ENCODE measurements at regions not wholly inside any gene's neighbourhood (a gene's known extent, or its start where the extent isn't known, plus 50 kb on each side); places are given as distances from the start of the nearest gene placed in this dataset.

DNA sequence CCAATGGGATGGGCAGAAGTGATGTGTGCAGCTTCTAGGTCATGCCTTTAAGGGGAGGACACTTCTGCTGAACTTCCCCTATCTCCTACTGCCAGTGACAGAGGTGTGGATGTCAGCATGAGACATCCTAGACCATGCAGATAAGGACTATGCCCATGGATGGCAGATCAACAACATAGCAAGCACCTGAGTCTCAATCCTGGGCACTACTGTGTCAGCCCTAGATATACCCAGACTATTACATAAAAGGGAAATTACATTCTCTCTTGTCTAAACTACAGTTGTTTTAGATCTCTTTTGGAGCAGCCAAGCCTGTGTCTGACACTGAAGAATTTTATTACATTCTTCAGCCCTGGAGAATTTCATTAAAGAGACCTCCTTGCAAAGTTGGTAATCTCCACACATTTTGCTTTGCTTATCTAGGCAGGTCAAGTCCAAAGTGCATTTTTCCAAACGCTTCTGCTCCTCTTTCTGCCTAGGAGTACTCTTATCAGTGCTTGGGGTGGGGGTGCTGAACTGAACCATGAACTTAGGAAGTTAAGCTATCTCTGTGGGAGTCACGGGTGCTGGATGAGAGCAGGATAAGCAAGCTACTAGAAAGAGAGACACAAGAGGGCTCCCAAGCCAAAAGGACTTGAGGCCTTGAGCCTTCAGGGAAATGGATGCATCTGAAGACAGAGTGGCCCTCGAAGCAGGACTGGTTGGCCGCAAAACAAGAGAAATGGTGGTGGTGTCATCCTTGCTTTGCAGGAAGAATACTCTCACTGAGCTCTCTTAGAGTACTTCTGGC is 95.2 kb upstream of the SPRED2 start:
- Histone ChIP-seq H3K9me3 (ENCODE audit: low read length) (no peaks in the 10 kb centered on the region), H3K4me3 (replicated peaks in 1 of 3; ENCODE audit: insufficient read depth in 1 of 3, low read depth in 2 of 3, low read length in 3 of 3) (peak overlapping the region in 1 of 3 experiments; percentile 6; a peak in 1 of 6 replicates), H4K20me1 (ENCODE audit: insufficient read depth, low read length) (no peaks in the 10 kb centered on the region), H3K79me2 (ENCODE audit: insufficient read depth, low read length) (no peaks in the 10 kb centered on the region), H3K36me3 (replicated peaks in 1 of 2; ENCODE audit: control insufficient read depth in 1 of 2, insufficient read depth in 2 of 2, low read length in 2 of 2) (no peaks in the 10 kb centered on the region), H2AFZ (ENCODE audit: low read length) (no peak overlapping the region), H3K4me2 (ENCODE audit: low read depth, low read length) (peak overlapping the region; percentile 64), H3K27me3 (ENCODE audit: control insufficient read depth in 1 of 2, insufficient read depth in 2 of 2, low read length in 2 of 2) (no peaks in the 10 kb centered on the region), H3K9ac (ENCODE audit: insufficient read depth, low read depth, low read length) (no peak overlapping the region), H3K4me1 (ENCODE audit: insufficient read depth, low read length) (peaks cover 42% of the 10 kb centered on the region), H3K27ac (ENCODE audit: extremely low read length, insufficient read depth, low read length) (peak overlapping the region; percentile 25)
- 2% methylated on average over 4 of the region's 4 CpGs for WGBS (ENCODE audit: low lambda C conversion rate)
- ATAC-seq, result peak; percentile 96
- peak; percentile 94 for FAIRE-seq
- in situ Hi-C loops (cut with HindIII; ENCODE audit: extremely low pct_ligation_motif_present, low pct_unique_long_range_greater_than_20kb), result no loop called here
- BruUV-seq (replicated peaks), result no TSS peak
- intact Hi-C loops (cut with micrococcal nuclease; ENCODE audit: unreplicated experiment), result no loop called here
- ChIA-PET CTCF (ENCODE audit: low intra/inter-chr PET ratio, low total read pairs) (no interaction called here), POLR2A (interaction anchor here (0.8 to 1.2 kb wide), 5 partner anchors 14 to 472 kb away, joined by 3 to 5 read pairs (median 3); no protein-coding TSS in a partner anchor)
- DNase-seq (ENCODE audit: low spot score), result peak; percentile 85
- TF ChIP-seq SAFB2 (CRISPR knock-in tag; IDR thresholded peaks at IDR 0.05; ENCODE audit: borderline replicate concordance, low read depth) (no peak), CBX1 (IDR thresholded peaks at IDR 0.05; ENCODE audit: low read depth) (no peak), SIN3B (IDR thresholded peaks at IDR 0.05; ENCODE audit: low read length) (no peak), HDAC1 (CRISPR knock-in tag; IDR thresholded peaks at IDR 0.05) (peak; percentile 87), ARNTL (CRISPR knock-in tag; IDR thresholded peaks at IDR 0.05) (peak; percentile 57; the same call in 1 of the 2 replicates), MAF1 (CRISPR knock-in tag; IDR thresholded peaks at IDR 0.05; ENCODE audit: borderline replicate concordance) (0 out of 2 replicates have a peak, but pooled peaks have one; percentile 46), JUN (CRISPR knock-in tag; IDR thresholded peaks at IDR 0.05) (no peak), KLF6 (CRISPR knock-in tag; IDR thresholded peaks at IDR 0.05) (0 out of 2 replicates have a peak, but pooled peaks have one; percentile 33), TCF7L2 (IDR thresholded peaks at IDR 0.05; ENCODE audit: low read depth, low read length) (no peak), ARNT2 (CRISPR knock-in tag; IDR thresholded peaks at IDR 0.05; ENCODE audit: low read depth) (no peak), KLF12 (CRISPR knock-in tag; IDR thresholded peaks at IDR 0.05; ENCODE audit: borderline replicate concordance) (peak; percentile 82; the same call in 1 of the 2 replicates), IRF2 (CRISPR knock-in tag; IDR thresholded peaks at IDR 0.05) (peak; percentile 30; the same call in 1 of the 2 replicates), MIXL1 (CRISPR knock-in tag; IDR thresholded peaks at IDR 0.05) (0 out of 2 replicates have a peak, but pooled peaks have one; percentile 71), MYC (CRISPR knock-in tag; IDR thresholded peaks at IDR 0.05; ENCODE audit: borderline replicate concordance) (peak; percentile 34; the same call in 1 of the 2 replicates), PHF21A (CRISPR knock-in tag; IDR thresholded peaks at IDR 0.05) (peak; percentile 71)
- TF ChIP-seq, protein P1, sequence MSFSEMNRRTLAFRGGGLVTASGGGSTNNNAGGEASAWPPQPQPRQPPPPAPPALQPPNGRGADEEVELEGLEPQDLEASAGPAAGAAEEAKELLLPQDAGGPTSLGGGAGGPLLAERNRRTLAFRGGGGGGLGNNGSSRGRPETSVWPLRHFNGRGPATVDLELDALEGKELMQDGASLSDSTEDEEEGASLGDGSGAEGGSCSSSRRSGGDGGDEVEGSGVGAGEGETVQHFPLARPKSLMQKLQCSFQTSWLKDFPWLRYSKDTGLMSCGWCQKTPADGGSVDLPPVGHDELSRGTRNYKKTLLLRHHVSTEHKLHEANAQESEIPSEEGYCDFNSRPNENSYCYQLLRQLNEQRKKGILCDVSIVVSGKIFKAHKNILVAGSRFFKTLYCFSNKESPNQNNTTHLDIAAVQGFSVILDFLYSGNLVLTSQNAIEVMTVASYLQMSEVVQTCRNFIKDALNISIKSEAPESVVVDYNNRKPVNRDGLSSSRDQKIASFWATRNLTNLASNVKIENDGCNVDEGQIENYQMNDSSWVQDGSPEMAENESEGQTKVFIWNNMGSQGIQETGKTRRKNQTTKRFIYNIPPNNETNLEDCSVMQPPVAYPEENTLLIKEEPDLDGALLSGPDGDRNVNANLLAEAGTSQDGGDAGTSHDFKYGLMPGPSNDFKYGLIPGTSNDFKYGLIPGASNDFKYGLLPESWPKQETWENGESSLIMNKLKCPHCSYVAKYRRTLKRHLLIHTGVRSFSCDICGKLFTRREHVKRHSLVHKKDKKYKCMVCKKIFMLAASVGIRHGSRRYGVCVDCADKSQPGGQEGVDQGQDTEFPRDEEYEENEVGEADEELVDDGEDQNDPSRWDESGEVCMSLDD (CRISPR knock-in tag; IDR thresholded peaks at IDR 0.05; ENCODE audit: borderline replicate concordance), result 0 out of 2 replicates have a peak, but pooled peaks have one; percentile 69
- TF ChIP-seq, protein P2, sequence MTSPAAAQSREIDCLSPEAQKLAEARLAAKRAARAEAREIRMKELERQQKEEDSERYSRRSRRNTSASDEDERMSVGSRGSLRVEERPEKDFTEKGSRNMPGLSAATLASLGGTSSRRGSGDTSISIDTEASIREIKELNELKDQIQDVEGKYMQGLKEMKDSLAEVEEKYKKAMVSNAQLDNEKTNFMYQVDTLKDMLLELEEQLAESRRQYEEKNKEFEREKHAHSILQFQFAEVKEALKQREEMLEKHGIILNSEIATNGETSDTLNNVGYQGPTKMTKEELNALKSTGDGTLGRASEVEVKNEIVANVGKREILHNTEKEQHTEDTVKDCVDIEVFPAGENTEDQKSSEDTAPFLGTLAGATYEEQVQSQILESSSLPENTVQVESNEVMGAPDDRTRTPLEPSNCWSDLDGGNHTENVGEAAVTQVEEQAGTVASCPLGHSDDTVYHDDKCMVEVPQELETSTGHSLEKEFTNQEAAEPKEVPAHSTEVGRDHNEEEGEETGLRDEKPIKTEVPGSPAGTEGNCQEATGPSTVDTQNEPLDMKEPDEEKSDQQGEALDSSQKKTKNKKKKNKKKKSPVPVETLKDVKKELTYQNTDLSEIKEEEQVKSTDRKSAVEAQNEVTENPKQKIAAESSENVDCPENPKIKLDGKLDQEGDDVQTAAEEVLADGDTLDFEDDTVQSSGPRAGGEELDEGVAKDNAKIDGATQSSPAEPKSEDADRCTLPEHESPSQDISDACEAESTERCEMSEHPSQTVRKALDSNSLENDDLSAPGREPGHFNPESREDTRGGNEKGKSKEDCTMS (CRISPR knock-in tag; conservative IDR thresholded peaks at IDR 0.05), result no peak
- TF ChIP-seq, protein P3, sequence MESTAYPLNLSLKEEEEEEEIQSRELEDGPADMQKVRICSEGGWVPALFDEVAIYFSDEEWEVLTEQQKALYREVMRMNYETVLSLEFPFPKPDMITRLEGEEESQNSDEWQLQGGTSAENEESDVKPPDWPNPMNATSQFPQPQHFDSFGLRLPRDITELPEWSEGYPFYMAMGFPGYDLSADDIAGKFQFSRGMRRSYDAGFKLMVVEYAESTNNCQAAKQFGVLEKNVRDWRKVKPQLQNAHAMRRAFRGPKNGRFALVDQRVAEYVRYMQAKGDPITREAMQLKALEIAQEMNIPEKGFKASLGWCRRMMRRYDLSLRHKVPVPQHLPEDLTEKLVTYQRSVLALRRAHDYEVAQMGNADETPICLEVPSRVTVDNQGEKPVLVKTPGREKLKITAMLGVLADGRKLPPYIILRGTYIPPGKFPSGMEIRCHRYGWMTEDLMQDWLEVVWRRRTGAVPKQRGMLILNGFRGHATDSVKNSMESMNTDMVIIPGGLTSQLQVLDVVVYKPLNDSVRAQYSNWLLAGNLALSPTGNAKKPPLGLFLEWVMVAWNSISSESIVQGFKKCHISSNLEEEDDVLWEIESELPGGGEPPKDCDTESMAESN (CRISPR knock-in tag; conservative IDR thresholded peaks at IDR 0.05), result peak; percentile 66; the same call in 1 of the 2 replicates
